GM12892 (cell line): ENCODE measurements at regions not wholly inside any gene's neighbourhood (a gene's known extent, or its start where the extent isn't known, plus 50 kb on each side); places are given as distances from the start of the nearest gene placed in this dataset.

Experiments
- POLR2A ChIP-seq: IDR thresholded peaks from 2 replicates; pipeline ENCODE4 v1.6.1; 2011; ENCODE audit warnings: low read depth, low read length, control low read depth
- POLR2AphosphoS5 ChIP-seq: IDR thresholded peaks from 2 replicates; pipeline ENCODE4 v1.6.1; 2011; ENCODE audit warnings: low read depth, low read length, control low read depth

- TF ChIP-seq POLR2AphosphoS5 (no peak), POLR2A (no peak)
Observed at GRCh38 chr14:44388306-44388705, 118.8 kb downstream of the FSCB start.
